Activated naive CD4-positive, alpha-beta T cell treated with anti-CD3 and anti-CD28 coated beads, Interleukin-2, amount 50 U/mL, for 72 hours (primary cell): ENCODE measurements at regions not wholly inside any gene's neighbourhood (a gene's known extent, or its start where the extent isn't known, plus 50 kb on each side); places are given as distances from the start of the nearest gene placed in this dataset.
"Not testable (repeated sequence)": the region's sequence is repeated elsewhere in the genome, so short reads cannot be mapped to it uniquely, and the experiment has no call there.

Experiments
- ATAC-seq, 2 donors: fragments of 150-1000 bp; cut with Tn5 transposase; 2 replicates each; pipeline ENCODE4 v1.10.0; 2021; ENCODE audit warnings: mild to moderate bottlenecking in 2 of 2, moderate library complexity in 2 of 2
- DNase-seq, 2 donors: peaks; one replicate each; pipeline ENCODE4 v3.0.0; 2021 to 2022; ENCODE audit warnings: low spot score in 2 of 2
- H3K27ac Mint-ChIP-seq, 2 donors: one replicate each; pipeline ENCODE4 v1.8.0; 2022; ENCODE audit warnings: mild to moderate bottlenecking in 2 of 2, mixed read lengths in 2 of 2
- H3K36me3 Mint-ChIP-seq, 2 donors: one replicate each; pipeline ENCODE4 v1.8.0; 2022; ENCODE audit warnings: mixed read lengths in 2 of 2
- H3K9me3 Mint-ChIP-seq, 2 donors: one replicate each; pipeline ENCODE4 v1.8.0; 2022; ENCODE audit warnings: mixed read lengths in 2 of 2

GRCh38 chr12:105499205-105499604 is 168.7 kb downstream of the C12orf75 start:
- Mint-ChIP-seq H3K27ac (no peak overlapping the region), H3K36me3 (peaks cover 0 to 10% of the 10 kb centered on the region in 2 donors), H3K9me3 (peaks cover 6% of the 10 kb centered on the region in 2 donors)
- ATAC-seq (no peak), DNase-seq (no peak)

- DNase-seq, ATAC-seq, H3K36me3 Mint-ChIP-seq, H3K27ac Mint-ChIP-seq, H3K9me3 Mint-ChIP-seq: not testable (repeated sequence)
Measured at GRCh38 chr12:105500676-105501075, 170.2 kb downstream of the C12orf75 start.

GRCh38 chr12:105502426-105502930 is 172.0 kb downstream of the C12orf75 start:
- H3K36me3 Mint-ChIP-seq, result no peaks in the 10 kb centered on the region
- DNase-seq (no peak), ATAC-seq (no peak)
- no peaks in the 10 kb centered on the region for H3K9me3 Mint-ChIP-seq
- no peak overlapping the region for H3K27ac Mint-ChIP-seq

- no peak for DNase-seq
- Mint-ChIP-seq H3K27ac (no peak overlapping the region), H3K36me3 (no peaks in the 10 kb centered on the region), H3K9me3 (no peaks in the 10 kb centered on the region)
- ATAC-seq, result no peak
Measured at GRCh38 chr12:105503619-105504018, 173.1 kb downstream of the C12orf75 start.

- ATAC-seq (no peak), DNase-seq (no peak)
- H3K36me3 Mint-ChIP-seq, result no peaks in the 10 kb centered on the region
- H3K27ac Mint-ChIP-seq, result no peak overlapping the region
- H3K9me3 Mint-ChIP-seq, result no peaks in the 10 kb centered on the region
Measured at GRCh38 chr12:105504286-105504685, 173.8 kb downstream of the C12orf75 start.

GRCh38 chr12:105506678-105507310 is 176.3 kb downstream of the C12orf75 start:
- Mint-ChIP-seq H3K27ac (no peak overlapping the region), H3K36me3 (no peaks in the 10 kb centered on the region), H3K9me3 (no peaks in the 10 kb centered on the region)
- DNase-seq, result no peak
- ATAC-seq, result no peak

- H3K27ac Mint-ChIP-seq, result no peak overlapping the region
- DNase-seq, result no peak
- H3K36me3 Mint-ChIP-seq, result no peaks in the 10 kb centered on the region
- no peak for ATAC-seq
- no peaks in the 10 kb centered on the region for H3K9me3 Mint-ChIP-seq
Measured at GRCh38 chr12:105507311-105508038, 177.0 kb downstream of the C12orf75 start.

GRCh38 chr12:105508096-105508495 is 177.6 kb downstream of the C12orf75 start:
- Mint-ChIP-seq H3K36me3 (no peaks in the 10 kb centered on the region), H3K27ac (no peak overlapping the region), H3K9me3 (no peaks in the 10 kb centered on the region)
- DNase-seq (no peak), ATAC-seq (no peak)

GRCh38 chr12:105510526-105510925 is 180.0 kb downstream of the C12orf75 start:
- Mint-ChIP-seq H3K36me3 (no peaks in the 10 kb centered on the region), H3K9me3 (no peaks in the 10 kb centered on the region), H3K27ac (no peak overlapping the region)
- DNase-seq (no peak), ATAC-seq (no peak)

GRCh38 chr12:105512861-105513260 is 182.4 kb downstream of the C12orf75 start:
- not testable (repeated sequence) for ATAC-seq, H3K9me3 Mint-ChIP-seq, H3K27ac Mint-ChIP-seq, H3K36me3 Mint-ChIP-seq, DNase-seq

GRCh38 chr12:105522166-105522825 is 191.8 kb downstream of the C12orf75 start:
- Mint-ChIP-seq H3K36me3 (no peaks in the 10 kb centered on the region), H3K9me3 (no peaks in the 10 kb centered on the region), H3K27ac (no peak overlapping the region)
- DNase-seq (no peak), ATAC-seq (no peak)

GRCh38 chr12:105523164-105524057 is 192.9 kb downstream of the C12orf75 start:
- Mint-ChIP-seq H3K27ac (no peak overlapping the region), H3K36me3 (no peaks in the 10 kb centered on the region), H3K9me3 (no peaks in the 10 kb centered on the region)
- DNase-seq, result no peak
- ATAC-seq, result no peak

GRCh38 chr12:105524961-105525360 is 194.5 kb downstream of the C12orf75 start:
- ATAC-seq (no peak), DNase-seq (no peak)
- no peaks in the 10 kb centered on the region for H3K9me3 Mint-ChIP-seq
- H3K27ac Mint-ChIP-seq, result no peak overlapping the region
- no peaks in the 10 kb centered on the region for H3K36me3 Mint-ChIP-seq

- ATAC-seq (no peak), DNase-seq (no peak)
- H3K9me3 Mint-ChIP-seq, result peaks cover 8 to 13% of the 10 kb centered on the region in 2 donors
- no peaks in the 10 kb centered on the region for H3K36me3 Mint-ChIP-seq
- no peak overlapping the region for H3K27ac Mint-ChIP-seq
Measured at GRCh38 chr12:105534068-105534467, 203.6 kb downstream of the C12orf75 start.

- H3K9me3 Mint-ChIP-seq, result peaks cover 8 to 13% of the 10 kb centered on the region in 2 donors
- not testable (repeated sequence) for H3K27ac Mint-ChIP-seq, DNase-seq, ATAC-seq, H3K36me3 Mint-ChIP-seq
Measured at GRCh38 chr12:105535033-105535432, 204.5 kb downstream of the C12orf75 start.

- no peak overlapping the region for H3K27ac Mint-ChIP-seq
- no peaks in the 10 kb centered on the region for H3K36me3 Mint-ChIP-seq
- DNase-seq (no peak), ATAC-seq (no peak)
- peaks cover 8 to 24% of the 10 kb centered on the region in 2 donors for H3K9me3 Mint-ChIP-seq
Measured at GRCh38 chr12:105538880-105539279, 208.4 kb downstream of the C12orf75 start.
